MCF 10A (cell line): ENCODE measurements at regions not wholly inside any gene's neighbourhood (a gene's known extent, or its start where the extent isn't known, plus 50 kb on each side); places are given as distances from the start of the nearest gene placed in this dataset.

ENCODE experiments used
- BruUV-seq: library from RNA; stranded (reverse); fragments of 400-500 nt; replicated peaks from 2 replicates; lab custom pipeline; 2021; lab: Mats Ljungman, UMichigan
- CTCF ChIA-PET: fragments of 300-600 bp; sonication (Branson Sonifier 250); formaldehyde crosslinking; extraction: SDS; loops from one replicate; lab custom pipeline; 2021; ENCODE audit warnings: antibody characterized with exemption, inconsistent platforms; lab: Yijun Ruan, JAX
- POLR2A ChIA-PET: fragments of 300-600, 350-650 bp; sonication (Branson Sonifier 250); formaldehyde crosslinking; extraction: SDS; loops from one replicate; lab custom pipeline; 2020; ENCODE audit warnings: antibody characterized with exemption, inconsistent platforms; lab: Yijun Ruan, JAX
- DNase-seq: peaks from one replicate; pipeline ENCODE4 v3.0.0-alpha.2; 2018; ENCODE audit not compliant: unreplicated experiment
- H3K27ac Mint-ChIP-seq: one replicate; pipeline ENCODE4 v1.8.0; 2022; ENCODE audit warnings: mild to moderate bottlenecking, low read depth, mixed read lengths; ENCODE audit not compliant: unreplicated experiment
- H3K27me3 Mint-ChIP-seq: one replicate; pipeline ENCODE4 v1.8.0; 2022; ENCODE audit warnings: mixed read lengths; ENCODE audit not compliant: insufficient read depth, unreplicated experiment
- H3K36me3 Mint-ChIP-seq: one replicate; pipeline ENCODE4 v1.8.0; 2022; ENCODE audit warnings: mild to moderate bottlenecking, moderate library complexity, mixed read lengths; ENCODE audit not compliant: insufficient read depth, unreplicated experiment
- H3K4me1 Mint-ChIP-seq: one replicate; pipeline ENCODE4 v1.8.0; 2022; ENCODE audit warnings: mixed read lengths; ENCODE audit not compliant: insufficient read depth, unreplicated experiment
- H3K4me3 Mint-ChIP-seq: one replicate; pipeline ENCODE4 v1.8.0; 2022; ENCODE audit warnings: mild to moderate bottlenecking, moderate library complexity, mixed read lengths; ENCODE audit not compliant: unreplicated experiment
- H3K9me3 Mint-ChIP-seq: one replicate; pipeline ENCODE4 v1.8.0; 2022; ENCODE audit warnings: mixed read lengths; ENCODE audit not compliant: unreplicated experiment
- CTCF ChIP-seq: fragments of 200-600 bp; IDR thresholded peaks from one replicate; pipeline ENCODE4 v1.8.0; 2022; ENCODE audit warnings: antibody characterized with exemption, mild to moderate bottlenecking; ENCODE audit not compliant: unreplicated experiment
- intact Hi-C: fragments of 100-400 bp; cut with micrococcal nuclease; formaldehyde crosslinking; loops from 2 replicates; pipeline ENCODE4 v1.14.1; 2022

- H3K27me3 Mint-ChIP-seq, result peaks cover 21% of the 10 kb centered on the region
- intact Hi-C loops, result no loop called here
- peaks cover 17% of the 10 kb centered on the region for H3K4me1 Mint-ChIP-seq
- no TSS peak for BruUV-seq
- CTCF ChIA-PET, result interaction anchor here (0.7 to 2.0 kb wide), 3 partner anchors 11 to 725 kb away, joined by 3 to 8 read pairs (median 3); no protein-coding TSS in a partner anchor
- no peak for TF ChIP-seq CTCF
- DNase-seq, result no peak
- H3K9me3 Mint-ChIP-seq, result no peaks in the 10 kb centered on the region
- no peaks in the 10 kb centered on the region for H3K36me3 Mint-ChIP-seq
- H3K4me3 Mint-ChIP-seq, result no peak overlapping the region
- POLR2A ChIA-PET, result no interaction called here
- H3K27ac Mint-ChIP-seq, result no peak overlapping the region
Measured at GRCh38 chr17:6240601-6241000, 170.4 kb downstream of the WSCD1 start.

- peaks cover 17% of the 10 kb centered on the region for H3K4me1 Mint-ChIP-seq
- no peaks in the 10 kb centered on the region for H3K36me3 Mint-ChIP-seq
- ChIA-PET POLR2A (no interaction called here), CTCF (interaction anchor here (0.9 to 2.0 kb wide), 2 partner anchors 11 to 648 kb away, joined by 3 to 8 read pairs; no protein-coding TSS in a partner anchor)
- DNase-seq, result no peak
- H3K4me3 Mint-ChIP-seq, result no peak overlapping the region
- intact Hi-C loops, result no loop called here
- no peak for TF ChIP-seq CTCF
- no peak overlapping the region for H3K27ac Mint-ChIP-seq
- H3K27me3 Mint-ChIP-seq, result peaks cover 21% of the 10 kb centered on the region
- H3K9me3 Mint-ChIP-seq, result no peaks in the 10 kb centered on the region
- no TSS peak for BruUV-seq
Measured at GRCh38 chr17:6240001-6240400, 169.8 kb downstream of the WSCD1 start.

- DNase-seq, result peak; percentile 14
- ChIA-PET POLR2A (no interaction called here), CTCF (interaction anchor here (2.0 kb wide), 1 partner anchor 648 kb away, joined by 8 read pairs; no protein-coding TSS in a partner anchor)
- Mint-ChIP-seq H3K36me3 (no peaks in the 10 kb centered on the region), H3K4me3 (no peak overlapping the region), H3K4me1 (peaks cover 17% of the 10 kb centered on the region), H3K27ac (no peak overlapping the region), H3K9me3 (no peaks in the 10 kb centered on the region), H3K27me3 (peaks cover 21% of the 10 kb centered on the region)
- no TSS peak for BruUV-seq
- no peak for TF ChIP-seq CTCF
- intact Hi-C loops, result no loop called here
Measured at GRCh38 chr17:6239241-6239798, 169.1 kb downstream of the WSCD1 start.

- BruUV-seq, result no TSS peak
- H3K9me3 Mint-ChIP-seq, result no peaks in the 10 kb centered on the region
- no peaks in the 10 kb centered on the region for H3K36me3 Mint-ChIP-seq
- no peak overlapping the region for H3K4me3 Mint-ChIP-seq
- intact Hi-C loops, result no loop called here
- TF ChIP-seq CTCF, result no peak
- ChIA-PET POLR2A (interaction anchor here (0.6 kb wide), 1 partner anchor 33 kb away, joined by 3 read pairs; no protein-coding TSS in a partner anchor), CTCF (interaction anchor here (0.9 kb wide), 1 partner anchor 644 kb away, joined by 3 read pairs; no protein-coding TSS in a partner anchor)
- no peak for DNase-seq
- H3K27ac Mint-ChIP-seq, result no peak overlapping the region
- no peaks in the 10 kb centered on the region for H3K27me3 Mint-ChIP-seq
- H3K4me1 Mint-ChIP-seq, result peaks cover 20% of the 10 kb centered on the region
Measured at GRCh38 chr17:6233856-6234255, 163.7 kb downstream of the WSCD1 start.
